BJ (cell line): ENCODE measurements at regions not wholly inside any gene's neighbourhood (a gene's known extent, or its start where the extent isn't known, plus 50 kb on each side); places are given as distances from the start of the nearest gene placed in this dataset.

ENCODE experiments used
- CTCF ChIA-PET: fragments of 350-600 bp; formaldehyde crosslinking; extraction: SDS; loops from one replicate; lab custom pipeline; 2021; ENCODE audit warnings: antibody characterized with exemption, inconsistent platforms; lab: Yijun Ruan, JAX
- POLR2A ChIA-PET: fragments of 300-600 bp; sonication (Branson Sonifier 250); formaldehyde crosslinking; extraction: SDS; loops from one replicate; lab custom pipeline; 2021; ENCODE audit warnings: antibody characterized with exemption; lab: Charles Lee
- DNase-seq: peaks from one replicate; pipeline ENCODE4 v3.0.0-alpha.2; 2011; ENCODE audit warnings: low read depth
- H3K27me3 ChIP-seq: 2 replicates; pipeline ENCODE4 v1.6.0; 2011; ENCODE audit warnings: low read length; ENCODE audit not compliant: control insufficient read depth, insufficient read depth
- H3K36me3 ChIP-seq: 2 replicates; pipeline ENCODE4 v1.5.1; 2011; ENCODE audit warnings: low read length; ENCODE audit not compliant: control insufficient read depth, insufficient read depth
- H3K4me3 ChIP-seq: 2 replicates; pipeline ENCODE4 v1.5.1; 2011; ENCODE audit warnings: low read depth, mild to moderate bottlenecking, control low read depth, low read length
- CTCF ChIP-seq: IDR thresholded peaks from 2 replicates; pipeline ENCODE4 v1.5.1; 2011; ENCODE audit warnings: low read depth, mild to moderate bottlenecking, control low read depth, inconsistent platforms, low read length, moderate library complexity; ENCODE audit not compliant: insufficient read depth

- POLR2A ChIA-PET, result no interaction called here
- no peak for DNase-seq
- H3K36me3 ChIP-seq, result no peaks in the 10 kb centered on the region
- H3K27me3 ChIP-seq, result no peaks in the 10 kb centered on the region
- CTCF ChIA-PET, result interaction anchor here (0.5 to 1.3 kb wide), 3 partner anchors 14 to 930 kb away, joined by 3 read pairs; no protein-coding TSS in a partner anchor
- no peak overlapping the region for H3K4me3 ChIP-seq
- TF ChIP-seq CTCF, result no peak
These were observed 584.4 kb upstream of the TBL1XR1 start for GRCh38 chr3:177781686-177782161.

- no peaks in the 10 kb centered on the region for H3K36me3 ChIP-seq
- CTCF ChIA-PET, result no interaction called here
- no peak overlapping the region for H3K4me3 ChIP-seq
- TF ChIP-seq CTCF, result no peak
- POLR2A ChIA-PET, result interaction anchor here (0.6 kb wide), 1 partner anchor 347 kb away, joined by 6 read pairs; no protein-coding TSS in a partner anchor
- no peak for DNase-seq
- H3K27me3 ChIP-seq, result no peaks in the 10 kb centered on the region
These were observed 586.1 kb upstream of the TBL1XR1 start for GRCh38 chr3:177783338-177783737.

- TF ChIP-seq CTCF, result no peak
- no peak for DNase-seq
- ChIA-PET CTCF (no interaction called here), POLR2A (interaction anchor here (0.5 to 0.6 kb wide), 2 partner anchors 267 to 347 kb away, joined by 6 to 9 read pairs; no protein-coding TSS in a partner anchor)
- Histone ChIP-seq H3K4me3 (no peak overlapping the region), H3K36me3 (no peaks in the 10 kb centered on the region), H3K27me3 (no peaks in the 10 kb centered on the region)
These were observed 586.5 kb upstream of the TBL1XR1 start for GRCh38 chr3:177783767-177784166.

- Histone ChIP-seq H3K4me3 (no peak overlapping the region), H3K36me3 (no peaks in the 10 kb centered on the region), H3K27me3 (no peaks in the 10 kb centered on the region)
- CTCF ChIA-PET, result no interaction called here
- no peak for DNase-seq
- TF ChIP-seq CTCF, result no peak
- POLR2A ChIA-PET, result no interaction called here
These were observed 590.2 kb upstream of the TBL1XR1 start for GRCh38 chr3:177787279-177788041.

GRCh38 chr3:177789500-177789899 lies 592.2 kb upstream of the TBL1XR1 start:
- no peaks in the 10 kb centered on the region for H3K27me3 ChIP-seq
- no peak for TF ChIP-seq CTCF
- H3K4me3 ChIP-seq, result no peak overlapping the region
- POLR2A ChIA-PET, result no interaction called here
- no peaks in the 10 kb centered on the region for H3K36me3 ChIP-seq
- CTCF ChIA-PET, result no interaction called here
- no peak for DNase-seq
